Spleen (tissue), 7 donors: ENCODE measurements at regions not wholly inside any gene's neighbourhood (a gene's known extent, or its start where the extent isn't known, plus 50 kb on each side); places are given as distances from the start of the nearest gene placed in this dataset.

Experiments
- POLR2A ChIP-seq, 3 donors: fragments of 450-650 bp; IDR thresholded peaks; one replicate each; pipeline ENCODE4 v1.5.1; 2017; ENCODE audit warnings: antibody characterized with exemption in 3 of 3, mild to moderate bottlenecking in 1 of 3
- TF ChIP-seq, protein P1 (sequence below), 11 experiments: fragments of 200-600 bp in 7 of 11; fragments of 450-650 bp in 4 of 11; sonication (generic) in 4 of 11; IDR thresholded peaks in 8 of 11; conservative IDR thresholded peaks in 3 of 11; 1 replicate in 7 of 11; 2 replicates in 4 of 11; pipeline versions ENCODE4 v1.4.0 to v1.8.0; 2016 to 2021; ENCODE audit warnings: antibody characterized with exemption in 11 of 11, inconsistent platforms in 4 of 11, mild to moderate bottlenecking in 1 of 11
- donor health status: DM: no; HTN: no; CAD: no; lungs with moderate emphysema.
- donor health status: DM: no; HTN: no; CAD: no.
- donor health status: DM: no; HTN: no; CAD: no.

DNA sequence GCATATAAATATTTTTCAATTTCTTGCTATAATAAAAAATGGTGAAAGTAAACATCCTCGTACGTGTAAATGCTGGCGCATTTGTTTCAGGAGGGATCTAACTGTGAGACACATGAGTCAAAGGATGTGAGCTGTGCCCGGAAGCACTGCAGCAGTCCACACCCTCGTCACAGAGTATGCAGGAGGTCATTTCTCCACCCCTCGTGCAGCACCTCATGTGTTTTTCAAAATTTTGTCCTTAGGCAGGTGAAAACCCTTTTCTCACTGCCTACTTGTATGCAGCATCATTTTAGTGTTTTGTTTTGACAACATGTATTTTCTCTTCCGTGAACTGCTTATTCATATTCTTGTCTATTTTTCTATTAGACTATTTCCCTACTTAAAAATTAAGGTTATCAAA lies 162.7 kb downstream of the AVL9 start:
- no peak for TF ChIP-seq POLR2A (IDR thresholded peaks at IDR 0.05)
- TF ChIP-seq, protein P1, sequence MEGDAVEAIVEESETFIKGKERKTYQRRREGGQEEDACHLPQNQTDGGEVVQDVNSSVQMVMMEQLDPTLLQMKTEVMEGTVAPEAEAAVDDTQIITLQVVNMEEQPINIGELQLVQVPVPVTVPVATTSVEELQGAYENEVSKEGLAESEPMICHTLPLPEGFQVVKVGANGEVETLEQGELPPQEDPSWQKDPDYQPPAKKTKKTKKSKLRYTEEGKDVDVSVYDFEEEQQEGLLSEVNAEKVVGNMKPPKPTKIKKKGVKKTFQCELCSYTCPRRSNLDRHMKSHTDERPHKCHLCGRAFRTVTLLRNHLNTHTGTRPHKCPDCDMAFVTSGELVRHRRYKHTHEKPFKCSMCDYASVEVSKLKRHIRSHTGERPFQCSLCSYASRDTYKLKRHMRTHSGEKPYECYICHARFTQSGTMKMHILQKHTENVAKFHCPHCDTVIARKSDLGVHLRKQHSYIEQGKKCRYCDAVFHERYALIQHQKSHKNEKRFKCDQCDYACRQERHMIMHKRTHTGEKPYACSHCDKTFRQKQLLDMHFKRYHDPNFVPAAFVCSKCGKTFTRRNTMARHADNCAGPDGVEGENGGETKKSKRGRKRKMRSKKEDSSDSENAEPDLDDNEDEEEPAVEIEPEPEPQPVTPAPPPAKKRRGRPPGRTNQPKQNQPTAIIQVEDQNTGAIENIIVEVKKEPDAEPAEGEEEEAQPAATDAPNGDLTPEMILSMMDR (IDR thresholded peaks at IDR 0.05 in 8 of 11, conservative IDR thresholded peaks at IDR 0.05 in 3 of 11) = no peak
